ENCODE measurements at regions not wholly inside any gene's neighbourhood (a gene's known extent, or its start where the extent isn't known, plus 50 kb on each side); places are given as distances from the start of the nearest gene placed in this dataset.
"Not testable (repeated sequence)": the region's sequence is repeated elsewhere in the genome, so short reads cannot be mapped to it uniquely, and the experiment has no call there.

DNA sequence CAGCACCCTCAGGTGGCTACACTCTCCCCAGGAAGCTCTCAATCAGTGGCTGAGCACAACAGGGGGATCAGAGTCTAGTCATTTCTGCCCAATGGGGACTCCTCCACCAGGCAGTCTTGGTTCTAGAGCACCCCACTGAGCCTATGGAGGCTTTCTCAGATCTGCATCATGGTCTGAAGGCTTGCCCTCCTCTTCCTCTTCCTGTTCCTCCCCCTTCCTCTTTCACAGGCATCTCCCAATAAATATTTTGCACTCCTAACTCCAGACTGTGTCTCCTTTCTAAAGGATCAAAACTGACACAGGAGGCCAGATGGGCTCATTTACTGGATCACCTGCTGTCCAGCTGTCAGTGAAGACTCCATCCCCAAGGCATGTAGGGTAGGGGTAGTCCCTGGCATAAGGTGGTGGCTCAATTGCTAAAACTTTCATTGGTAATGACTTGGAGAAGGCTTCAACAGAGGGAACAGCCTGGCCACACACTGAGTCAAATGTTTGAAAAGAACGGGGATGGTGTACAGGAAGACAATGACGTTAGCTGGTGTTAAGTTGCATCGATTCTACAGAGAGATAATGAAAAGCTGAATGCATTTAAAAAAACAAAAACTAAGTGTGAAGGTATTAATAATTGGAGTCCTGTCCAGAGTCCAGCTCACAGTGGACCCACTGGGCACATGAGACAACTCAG lies 84.2 kb upstream of the SLC2A1 start:
- DNase-seq = no peak

DNA sequence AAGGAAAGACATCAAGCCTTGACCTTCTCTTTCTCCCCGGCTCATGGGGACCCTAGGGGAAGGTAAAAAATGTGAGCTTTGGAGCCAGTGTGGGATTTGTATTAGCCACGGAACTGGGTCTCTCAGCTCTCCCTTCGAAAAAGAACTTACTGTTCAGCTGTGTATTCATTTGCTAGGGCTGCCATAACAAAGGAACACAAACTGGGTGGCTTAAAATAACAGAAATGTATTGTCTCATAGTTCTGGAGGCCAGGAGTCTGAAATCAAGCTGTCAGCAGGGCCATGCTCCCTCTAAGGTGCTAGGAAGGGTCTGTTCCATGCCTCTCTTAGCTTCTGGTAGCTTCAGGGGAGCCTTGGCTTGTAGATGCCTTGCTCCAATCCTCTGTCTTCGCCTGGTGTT lies 83.5 kb upstream of the SLC2A1 start:
- no peak for DNase-seq

DNA sequence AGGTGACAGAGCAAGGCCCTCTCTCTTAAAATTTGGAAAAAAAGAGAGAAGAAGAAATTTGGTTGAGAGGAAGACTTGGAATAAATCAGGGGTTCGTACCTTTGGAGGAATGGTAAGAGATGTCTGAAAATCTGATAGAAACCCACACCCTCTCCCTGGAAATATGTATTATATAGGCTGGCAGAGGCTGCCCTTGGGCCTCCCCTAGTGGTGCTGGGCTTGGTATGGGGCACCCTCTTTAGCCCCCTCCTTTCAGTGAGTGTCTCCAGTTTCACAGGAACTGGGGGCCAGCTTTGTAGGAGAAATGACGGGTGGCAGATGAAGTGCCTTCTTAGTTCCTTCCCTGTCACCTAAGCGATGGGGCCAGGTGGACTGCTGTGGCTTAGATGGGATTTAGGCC lies 82.9 kb upstream of the SLC2A1 start:
- no peak for DNase-seq

DNA sequence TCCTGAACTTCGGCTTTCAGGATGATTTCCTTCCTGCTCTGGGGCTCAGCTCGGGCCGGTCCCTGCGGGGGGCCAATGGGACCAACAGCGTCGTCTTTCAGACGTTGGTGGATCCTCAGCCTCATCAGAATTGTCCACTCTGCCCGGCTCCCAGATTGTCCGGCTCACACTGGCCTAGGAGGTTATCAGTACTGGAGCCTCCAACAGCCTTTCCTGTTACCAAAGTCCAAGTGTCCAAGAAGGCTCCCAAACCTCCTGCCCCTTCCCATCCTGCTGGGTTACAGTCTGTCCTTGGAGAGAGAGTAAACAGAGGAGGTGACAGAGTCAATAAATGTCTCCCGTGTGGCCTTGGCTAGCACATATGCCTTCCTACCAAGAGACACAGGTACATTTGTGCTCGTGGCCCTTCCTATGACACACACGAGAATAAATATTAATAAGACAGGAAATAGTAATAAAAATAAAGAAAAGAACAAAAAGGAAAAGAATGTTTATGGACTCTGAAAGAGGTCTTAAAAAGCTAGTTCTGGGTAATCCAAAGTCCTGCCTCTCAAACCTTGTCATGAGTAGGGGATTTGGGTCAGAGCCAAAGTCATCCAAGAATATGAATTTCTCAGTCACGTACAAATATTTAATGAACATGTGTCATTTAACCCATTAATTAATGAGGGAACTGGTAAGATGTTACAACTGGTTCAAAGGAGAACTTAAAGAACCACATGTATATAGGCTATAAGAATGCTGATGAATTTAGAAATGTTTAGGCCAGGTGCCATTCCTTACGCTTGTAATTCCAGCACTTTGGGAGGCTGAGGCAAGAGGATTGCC lies 80.8 kb upstream of the SLC2A1 start:
- DNase-seq = no peak

DNA sequence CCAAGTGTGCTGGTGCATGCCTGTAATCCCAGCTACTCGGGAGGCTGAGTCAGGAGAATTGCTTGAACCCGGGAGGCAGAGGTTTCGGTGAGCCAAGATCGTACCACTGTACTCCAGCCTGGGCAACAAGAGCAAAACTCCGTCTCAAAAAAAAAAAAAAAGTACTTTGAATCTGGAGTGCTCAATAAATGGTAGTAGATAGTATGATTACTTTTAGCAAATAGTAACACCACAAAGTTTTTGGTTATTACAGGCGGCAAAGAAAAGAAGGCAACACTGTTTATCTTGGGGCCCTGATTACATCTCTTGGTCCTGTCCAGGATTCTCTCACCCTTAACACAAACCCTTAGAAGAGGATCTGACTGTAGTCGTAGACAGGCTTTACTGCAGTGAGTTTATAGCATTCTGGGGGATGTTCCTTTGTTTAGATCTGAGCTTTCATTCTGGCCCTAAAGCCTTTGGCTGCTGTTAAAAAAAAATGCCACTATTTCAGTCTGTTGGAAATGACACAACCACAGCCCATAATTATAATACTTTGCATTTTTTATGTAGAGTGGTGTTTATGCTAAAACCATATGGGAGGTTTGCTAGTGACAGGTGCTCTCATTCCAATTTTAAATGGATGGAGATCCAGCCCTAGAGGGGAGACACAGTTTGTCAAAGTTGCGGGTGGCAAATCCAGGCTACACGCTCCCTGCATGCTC lies 79.7 kb upstream of the SLC2A1 start:
- DNase-seq = no peak

DNA sequence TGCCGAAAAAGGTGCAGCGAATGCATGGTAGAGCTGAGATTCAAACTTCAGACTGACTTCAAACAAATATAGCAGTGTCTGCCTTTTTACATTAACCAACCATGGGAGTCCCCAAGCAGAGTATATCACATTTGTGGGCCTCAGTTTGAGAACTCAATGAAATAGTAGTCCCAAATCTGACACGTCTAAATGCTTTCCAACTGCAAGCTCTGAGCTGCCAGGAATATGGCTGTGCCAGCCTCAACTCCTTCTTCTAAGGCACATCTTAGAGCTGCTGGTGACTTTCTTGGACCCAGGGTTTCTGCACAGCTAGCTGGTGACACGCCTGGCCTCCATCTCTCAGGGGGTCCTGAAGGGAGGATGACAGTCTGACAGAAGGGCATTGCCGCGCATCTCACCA lies 78.8 kb upstream of the SLC2A1 start:
- no peak for DNase-seq

DNA sequence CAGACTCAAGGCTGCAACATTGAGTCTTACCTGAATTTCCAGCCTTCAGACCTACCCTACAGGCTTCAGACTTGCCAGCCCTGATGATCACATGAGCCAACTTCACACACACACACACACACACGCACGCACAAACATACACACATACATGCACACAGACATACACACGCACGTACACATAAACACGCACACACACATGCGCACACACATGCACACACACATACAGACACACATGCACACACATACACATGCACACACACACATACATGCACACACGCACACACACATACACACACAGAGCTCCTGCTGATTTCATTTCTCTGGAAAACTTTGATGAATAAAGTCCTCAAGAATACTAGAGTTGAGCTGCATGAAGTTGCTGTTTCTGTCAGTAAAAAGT lies 78.3 kb upstream of the SLC2A1 start:
- DNase-seq = no peak

DNA sequence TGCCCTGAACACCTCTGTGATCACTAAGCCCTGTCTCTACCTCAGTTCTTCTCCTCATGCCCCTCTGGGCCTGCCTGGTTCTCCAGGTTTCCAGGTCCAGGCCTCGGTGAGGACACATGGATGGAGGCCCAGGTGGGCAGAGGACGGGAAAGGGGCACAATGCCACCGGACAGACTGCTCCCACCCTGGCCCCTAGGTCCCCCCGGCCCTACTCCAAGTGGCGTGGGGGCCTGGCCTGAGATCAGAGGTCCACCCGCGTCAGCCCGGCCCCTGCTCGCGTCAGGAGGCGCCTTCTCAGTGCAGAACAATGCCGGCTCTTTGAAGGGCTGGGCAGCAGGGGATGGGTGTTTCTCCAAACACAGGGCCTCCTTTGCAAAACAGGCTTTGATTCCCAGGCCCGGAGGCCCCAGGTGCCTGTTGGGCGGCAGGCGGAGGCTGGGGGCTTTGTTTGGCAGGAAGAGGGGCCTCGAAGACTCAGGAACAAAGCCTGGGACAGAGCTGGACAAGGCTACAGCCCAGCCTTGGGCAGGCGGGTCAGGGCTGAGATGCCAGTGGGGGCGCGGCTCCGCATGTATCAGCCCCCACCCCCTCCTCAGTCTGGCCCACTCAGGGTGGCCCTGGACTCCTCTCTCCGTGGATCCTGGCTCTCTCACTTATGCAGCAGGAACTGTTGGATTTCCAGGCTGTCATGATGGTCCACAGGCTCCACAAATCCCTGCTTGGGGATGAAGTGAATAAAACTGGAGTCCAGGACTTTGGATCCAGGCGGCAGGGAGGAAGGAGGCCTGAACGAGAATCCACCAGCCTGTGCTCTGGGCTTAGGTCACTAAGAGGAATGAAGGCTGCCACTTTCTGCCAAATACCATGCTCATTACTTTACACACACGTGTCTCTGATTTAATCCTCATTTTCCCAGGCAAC lies 77.4 kb upstream of the SLC2A1 start:
- DNase-seq = peak in 2 of 56 donors; percentile 7 to 9

DNA sequence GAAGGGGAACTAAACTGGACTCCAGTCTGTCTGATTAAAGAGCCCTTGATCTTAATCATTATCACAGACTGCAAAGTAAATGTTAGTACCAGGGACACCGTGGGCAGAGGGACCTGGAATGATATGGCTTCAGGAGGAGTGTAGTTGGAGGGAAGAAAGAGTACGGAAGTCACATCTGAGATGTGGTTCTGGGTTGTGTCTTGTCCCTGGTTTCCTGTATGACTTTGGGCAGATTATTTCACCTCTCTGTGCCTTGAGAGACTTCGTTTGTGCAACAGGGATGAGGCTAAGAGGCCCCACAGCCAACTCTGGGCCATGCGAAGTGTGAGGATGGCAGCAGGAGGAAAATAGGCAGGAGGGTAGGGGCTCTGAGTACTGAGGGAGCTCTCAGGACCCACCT lies 76.1 kb upstream of the SLC2A1 start:
- DNase-seq = no peak

DNA sequence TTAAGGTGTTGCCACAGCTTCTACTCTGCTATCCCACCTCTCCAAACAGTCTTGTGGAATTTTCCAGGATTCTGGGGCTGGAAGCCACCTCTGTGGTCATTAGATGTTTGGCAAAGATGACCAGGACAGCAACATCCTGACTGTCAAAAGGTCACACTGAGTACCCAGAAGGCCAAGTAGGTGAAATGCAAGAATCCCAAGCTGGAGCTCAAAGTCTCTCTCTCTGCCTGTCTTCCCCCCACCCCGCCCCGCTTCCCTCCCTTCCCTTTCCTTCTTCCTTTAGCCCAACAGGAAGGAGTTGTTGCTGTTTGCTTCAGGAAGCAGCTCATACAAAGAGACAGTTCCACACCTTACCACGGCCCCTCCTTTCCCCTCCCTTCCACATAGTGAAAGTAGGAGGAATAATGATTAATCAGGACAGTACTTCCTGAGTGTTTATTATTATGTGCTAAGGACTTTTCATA lies 75.6 kb upstream of the SLC2A1 start:
- DNase-seq = no peak

DNA sequence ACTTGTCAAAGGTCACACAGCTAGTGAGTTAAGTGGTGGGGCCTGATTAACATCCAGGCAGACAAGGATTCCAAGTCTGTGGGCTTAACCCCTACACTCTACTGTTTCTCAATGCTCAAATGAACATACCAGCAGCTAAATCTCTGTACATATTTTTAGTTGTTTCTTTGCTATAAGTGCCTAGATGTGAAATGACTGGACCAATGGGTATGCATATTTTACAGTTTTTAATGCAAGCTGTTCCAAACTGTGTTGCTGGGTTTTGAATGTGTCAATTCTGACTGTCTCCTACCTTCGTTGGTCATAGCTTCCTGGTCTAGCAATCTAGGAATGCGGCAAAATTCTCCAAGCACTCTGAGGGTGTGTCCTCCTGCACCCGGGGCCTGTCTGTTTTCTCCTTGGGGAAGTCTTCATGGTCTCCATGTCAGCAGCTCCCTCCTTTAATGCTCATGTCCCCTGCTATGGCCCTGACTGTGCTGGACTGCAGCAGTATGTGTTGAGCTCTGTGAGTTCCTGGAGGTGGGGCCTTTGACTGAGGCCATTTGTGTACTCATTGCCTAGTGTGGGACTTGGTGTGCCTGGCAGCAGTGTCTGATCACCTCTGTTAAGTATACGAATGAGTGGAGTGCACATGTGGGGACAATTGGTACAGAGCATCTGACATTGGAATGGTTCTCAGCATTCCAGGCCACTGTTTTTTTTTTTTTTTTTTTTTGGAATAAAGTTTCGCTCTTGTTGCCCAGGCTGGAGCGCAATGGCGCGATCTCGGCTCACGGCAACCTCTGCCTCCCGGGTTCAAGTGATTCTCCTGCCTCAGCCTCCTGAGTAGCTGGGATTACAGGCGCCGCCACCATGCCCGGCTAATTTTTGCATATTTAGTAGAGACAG lies 72.9 kb upstream of the SLC2A1 start:
- no peak for DNase-seq

DNA sequence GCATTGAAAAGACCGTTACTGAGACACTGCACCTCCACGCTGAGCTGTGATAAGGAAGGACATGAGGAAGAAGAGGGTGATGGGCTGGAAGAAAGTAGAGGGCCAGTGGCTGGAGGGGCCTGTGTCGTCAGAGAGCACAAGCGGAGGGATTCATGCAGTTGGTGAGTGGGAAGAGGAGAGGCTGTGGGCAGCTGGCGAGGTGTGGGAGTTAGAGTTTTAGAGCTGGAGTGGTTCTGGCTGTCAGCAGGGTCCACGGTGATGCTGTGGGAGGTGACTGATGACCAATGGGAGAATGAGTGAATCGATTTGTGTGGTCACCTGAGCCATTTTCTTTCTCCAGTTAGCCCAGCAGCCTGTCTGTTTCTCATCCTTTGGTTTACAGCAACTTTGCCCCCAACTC lies 66.2 kb upstream of the SLC2A1 start:
- no peak for DNase-seq

DNA sequence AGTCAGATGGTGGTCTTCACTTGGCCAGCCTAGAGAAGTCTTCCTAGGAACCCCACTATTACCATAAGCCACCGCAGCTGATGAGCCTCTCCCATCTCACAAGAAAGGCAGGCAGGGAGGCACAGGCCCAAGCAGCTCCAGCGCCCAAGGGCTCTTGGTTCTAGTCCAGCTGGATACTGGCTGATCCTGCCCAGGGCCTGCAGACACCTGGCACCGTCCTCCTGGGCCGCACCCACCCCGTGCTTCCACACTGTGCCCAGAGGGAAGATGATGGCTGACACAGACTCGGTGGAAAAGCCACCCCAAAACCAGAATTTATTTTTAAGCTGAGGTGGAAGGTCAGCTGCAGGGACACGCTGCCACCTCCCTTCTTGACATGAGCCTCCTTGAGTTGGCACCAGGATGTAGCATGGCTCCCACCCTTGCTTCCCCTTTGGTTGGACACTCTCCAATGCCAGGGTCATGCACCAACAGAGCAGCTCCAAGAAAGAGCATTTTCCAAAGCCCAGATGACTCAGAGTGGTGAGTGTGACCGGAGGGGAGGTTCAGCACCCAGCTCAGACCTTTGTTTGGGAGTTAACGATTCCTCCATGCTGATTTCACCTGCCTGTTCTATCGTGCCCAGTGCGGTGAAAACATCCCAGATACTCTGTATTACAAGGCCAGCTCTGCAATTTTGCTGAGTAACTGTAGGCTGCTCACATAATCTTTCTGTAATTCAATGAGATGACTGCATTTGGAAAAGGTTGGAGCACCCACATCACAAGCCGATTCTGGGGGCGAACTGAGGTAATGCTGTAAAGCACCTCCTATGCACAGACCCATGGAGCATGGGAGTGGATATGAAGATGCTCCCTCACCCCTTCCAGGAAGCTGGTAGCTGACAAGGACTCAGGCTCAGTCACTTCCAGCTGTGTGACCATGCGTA lies 63.1 kb upstream of the SLC2A1 start:
- DNase-seq = peak in 14 of 56 donors; percentile 1 to 40 (median 12)

DNA sequence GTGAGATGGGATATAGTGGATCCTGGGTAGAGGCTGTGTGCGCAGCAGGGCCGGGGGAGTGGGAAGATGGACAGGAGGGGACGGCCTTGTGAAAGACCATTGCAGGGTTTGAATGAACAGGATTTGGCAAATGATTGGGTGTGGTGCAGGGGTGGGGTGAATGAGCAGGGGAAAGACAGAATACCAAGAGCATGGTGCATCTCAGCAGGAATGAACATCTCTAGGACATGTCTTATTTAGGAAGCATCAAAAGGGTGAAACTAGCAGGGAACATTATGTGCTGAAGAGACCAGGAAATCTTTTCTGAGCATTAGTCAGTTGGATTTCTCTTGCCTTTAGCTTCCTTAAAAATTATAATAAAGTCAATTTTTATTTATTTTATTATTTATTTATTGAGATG lies 60.6 kb upstream of the SLC2A1 start:
- no peak for DNase-seq

DNA sequence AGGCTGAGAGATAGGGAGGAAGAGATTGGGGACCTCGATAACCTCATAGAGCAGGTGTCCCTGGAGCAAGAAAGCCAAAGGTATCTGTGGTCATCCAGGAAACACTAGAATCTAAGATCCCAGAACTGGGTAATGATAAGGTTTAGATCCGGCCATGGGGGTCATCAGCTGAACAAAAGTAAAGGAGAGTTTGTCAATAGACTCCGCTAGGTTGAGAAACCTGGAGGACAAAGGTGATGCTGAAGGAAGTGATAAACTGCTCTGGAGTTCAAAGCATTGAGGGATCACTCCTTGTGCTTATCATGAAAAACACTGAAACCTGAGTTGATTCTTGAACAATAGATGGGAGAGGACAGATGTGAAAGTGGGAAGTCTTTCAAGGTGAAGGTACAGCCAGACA lies 59.5 kb upstream of the SLC2A1 start:
- no peak for DNase-seq

DNA sequence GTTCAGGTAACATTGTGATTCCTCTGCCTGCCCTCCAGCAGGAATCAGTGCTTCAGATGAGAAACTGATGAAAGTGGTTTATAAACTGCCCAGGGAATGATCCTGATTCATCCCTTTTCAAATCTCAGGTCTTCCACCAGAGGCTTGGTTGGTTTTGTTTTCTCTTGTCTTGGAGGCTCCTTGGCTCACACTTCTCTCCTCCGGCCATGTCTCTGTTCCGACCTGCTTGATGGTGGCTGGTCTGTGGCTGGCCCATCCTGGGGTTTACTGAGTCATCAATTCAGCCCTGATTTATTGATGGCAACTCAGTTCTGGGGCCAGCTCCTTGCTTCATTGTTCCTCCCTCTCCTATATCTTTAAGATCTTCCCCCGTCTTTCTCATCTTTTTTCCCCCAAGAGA lies 56.6 kb upstream of the SLC2A1 start:
- DNase-seq = no peak

DNA sequence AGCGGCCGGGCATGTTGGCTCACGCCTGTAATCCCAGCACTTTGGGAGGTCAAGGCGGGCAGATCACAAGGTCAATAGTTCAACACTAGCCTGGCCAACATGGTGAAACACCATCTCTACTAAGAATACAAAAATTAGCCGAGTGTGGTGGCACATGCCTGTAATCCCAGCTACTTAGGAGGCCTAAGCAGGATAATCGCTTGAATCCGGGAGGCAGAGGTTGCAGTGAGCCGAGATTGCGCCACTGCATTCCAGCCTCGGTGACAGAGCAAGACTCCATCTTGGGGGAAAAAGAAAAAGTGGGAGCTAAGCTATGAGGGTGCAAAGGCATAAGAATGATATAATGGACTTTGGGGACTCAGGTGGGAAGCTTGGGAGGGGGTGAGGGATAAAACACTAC lies 55.9 kb upstream of the SLC2A1 start:
- not testable (repeated sequence) for DNase-seq

DNA sequence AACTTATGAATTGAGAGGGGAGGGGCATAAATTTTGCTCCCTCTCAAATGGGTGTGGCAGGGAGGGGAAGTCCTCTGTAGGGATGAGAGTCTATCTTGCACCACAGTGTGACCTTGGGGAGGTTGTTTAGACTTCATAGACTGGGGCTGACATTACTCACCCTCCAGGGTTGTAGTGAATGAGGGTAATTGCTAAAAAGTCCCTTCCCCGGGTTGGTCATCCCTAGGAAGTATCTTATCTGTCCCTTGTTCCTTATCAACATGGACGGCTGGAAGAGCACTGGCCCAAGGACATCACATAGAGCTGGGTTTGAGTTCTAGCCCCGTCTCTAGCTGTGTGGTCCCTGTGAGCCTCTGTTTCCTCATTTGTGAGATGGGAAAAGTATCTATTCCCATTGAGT lies 52.4 kb upstream of the SLC2A1 start:
- no peak for DNase-seq

DNA sequence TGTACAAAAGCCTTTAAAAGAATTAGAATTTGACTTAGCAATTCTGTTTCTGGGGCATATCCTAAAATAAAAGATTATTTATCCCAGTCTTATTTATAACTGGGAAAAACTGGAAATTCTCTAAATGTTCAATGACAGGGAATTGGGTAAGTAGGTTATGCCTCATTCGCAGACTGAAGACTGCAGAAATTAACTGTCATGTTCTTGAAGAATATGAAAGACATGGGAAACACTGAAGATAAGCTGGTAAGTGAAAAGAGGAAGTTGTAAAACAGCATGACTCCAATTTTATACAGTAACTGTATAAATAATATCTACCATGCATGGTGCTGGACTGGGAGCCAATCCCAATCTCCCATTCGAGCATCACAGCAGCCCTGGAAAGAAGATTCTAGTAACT lies 50.6 kb upstream of the SLC2A1 start:
- DNase-seq = no peak
